SU-DHL-6 (cell line): ENCODE measurements at regions not wholly inside any gene's neighbourhood (a gene's known extent, or its start where the extent isn't known, plus 50 kb on each side); places are given as distances from the start of the nearest gene placed in this dataset.

ENCODE experiments used
- H2AFZ ChIP-seq: fragments of 200-600 bp; sonication (generic); 2 replicates; pipeline ENCODE4 v1.6.1; 2014; ENCODE audit warnings: low read depth, mild to moderate bottlenecking, moderate library complexity, mixed read lengths, antibody characterized with exemption, low read length; ENCODE audit not compliant: severe bottlenecking
- H3F3A ChIP-seq: fragments of 200-600 bp; shearing (Covaris generic); 2 replicates; pipeline ENCODE4 v1.6.0; 2016; ENCODE audit warnings: antibody characterized with exemption, mild to moderate bottlenecking; ENCODE audit not compliant: insufficient read depth
- H3K27ac ChIP-seq: fragments of 200-600 bp; sonication (generic); 2 replicates; pipeline ENCODE4 v1.5.1; 2016; ENCODE audit warnings: low read depth, mild to moderate bottlenecking, low read length, moderate library complexity, mixed read lengths
- H3K27me3 ChIP-seq: fragments of 200-600 bp; sonication (generic), shearing (Covaris generic); 2 replicates; pipeline ENCODE4 v1.6.0; 2014; ENCODE audit warnings: mild to moderate bottlenecking, low read length
- H3K36me3 ChIP-seq: fragments of 200-600 bp; sonication (generic); 2 replicates; pipeline ENCODE4 v1.6.1; 2014; ENCODE audit warnings: mild to moderate bottlenecking, low read length, mixed read lengths
- H3K4me2 ChIP-seq: fragments of 300-600, 200-600 bp; shearing (Covaris generic), sonication (generic); 2 replicates; pipeline ENCODE4 v1.6.0; 2014; ENCODE audit warnings: low read length, low read depth, mild to moderate bottlenecking; ENCODE audit not compliant: poor library complexity, severe bottlenecking
- H3K4me3 ChIP-seq: fragments of 200-600 bp; sonication (generic); 2 replicates; pipeline ENCODE4 v1.5.1; 2014; ENCODE audit warnings: antibody characterized with exemption, low read length, mild to moderate bottlenecking, mixed read lengths; ENCODE audit not compliant: insufficient read depth, poor library complexity, severe bottlenecking
- H3K79me2 ChIP-seq: fragments of 200-600 bp; sonication (generic); 2 replicates; pipeline ENCODE4 v1.6.1; 2014; ENCODE audit warnings: mild to moderate bottlenecking, low read length, moderate library complexity; ENCODE audit not compliant: insufficient read depth
- H3K9ac ChIP-seq: fragments of 200-600 bp; sonication (generic); 2 replicates; pipeline ENCODE4 v1.7.0; 2014; ENCODE audit warnings: mild to moderate bottlenecking, low read length
- H3K9me2 ChIP-seq: fragments of 200-600 bp; sonication (generic); replicated peaks from 2 replicates; pipeline ENCODE4 v1.6.1; 2014; ENCODE audit warnings: low read length; ENCODE audit not compliant: insufficient read depth
- H3K9me3 ChIP-seq: fragments of 200-600 bp; sonication (generic); 2 replicates; pipeline ENCODE4 v1.6.1; 2014; ENCODE audit warnings: low read length, mixed read lengths; ENCODE audit not compliant: insufficient read depth
- H4K20me1 ChIP-seq: fragments of 200-600 bp; sonication (generic); 2 replicates; pipeline ENCODE4 v1.6.1; 2014; ENCODE audit warnings: low read depth, mild to moderate bottlenecking, antibody characterized with exemption, low read length, moderate library complexity, mixed read lengths
- CTCF ChIP-seq: fragments of 200-600 bp; sonication (generic); IDR thresholded peaks from one replicate; pipeline ENCODE4 v1.5.1; 2017; ENCODE audit warnings: antibody characterized with exemption, mild to moderate bottlenecking, low read length, moderate library complexity; ENCODE audit not compliant: insufficient read depth, poor library complexity, severe bottlenecking
- EZH2phosphoT487 ChIP-seq: fragments of 200-600 bp; sonication (generic), shearing (Covaris generic); conservative IDR thresholded peaks from 2 replicates; pipeline ENCODE4 v1.6.1; 2018; ENCODE audit warnings: mild to moderate bottlenecking, antibody characterized with exemption, low read length, moderate library complexity, mixed read lengths

- TF ChIP-seq EZH2phosphoT487 (no peak), CTCF (no peak)
- Histone ChIP-seq H3K9me2 (no peaks in the 10 kb centered on the region), H3K27ac (no peak overlapping the region), H4K20me1 (no peaks in the 10 kb centered on the region), H3K9ac (no peak overlapping the region), H3K27me3 (no peaks in the 10 kb centered on the region), H3K36me3 (no peaks in the 10 kb centered on the region), H3K4me3 (no peak overlapping the region), H3F3A (no peaks in the 10 kb centered on the region), H2AFZ (no peak overlapping the region), H3K79me2 (no peaks in the 10 kb centered on the region), H3K4me2 (no peak overlapping the region), H3K9me3 (peaks cover 8% of the 10 kb centered on the region; the same call in 1 of the 2 replicates)
Measured at GRCh38 chr7:69504733-69505420, 93.4 kb upstream of the AUTS2 start.

GRCh38 chr7:69508736-69509135, 89.5 kb upstream of the AUTS2 start:
- TF ChIP-seq EZH2phosphoT487 (no peak), CTCF (no peak)
- Histone ChIP-seq H3K79me2 (no peaks in the 10 kb centered on the region), H3K9ac (no peak overlapping the region), H2AFZ (no peak overlapping the region), H3K36me3 (no peaks in the 10 kb centered on the region), H3K9me3 (no peaks in the 10 kb centered on the region), H3K4me3 (no peak overlapping the region), H4K20me1 (no peaks in the 10 kb centered on the region), H3K27me3 (no peaks in the 10 kb centered on the region), H3K4me2 (no peak overlapping the region), H3K9me2 (no peaks in the 10 kb centered on the region), H3K27ac (no peak overlapping the region), H3F3A (no peaks in the 10 kb centered on the region)

- no peaks in the 10 kb centered on the region for H3K9me3 ChIP-seq
- no peak overlapping the region for H3K27ac ChIP-seq
- H3K9me2 ChIP-seq: no peaks in the 10 kb centered on the region
- H3F3A ChIP-seq: no peaks in the 10 kb centered on the region
- no peak overlapping the region for H3K4me3 ChIP-seq
- H3K9ac ChIP-seq: no peak overlapping the region
- no peaks in the 10 kb centered on the region for H4K20me1 ChIP-seq
- no peak overlapping the region for H2AFZ ChIP-seq
- H3K27me3 ChIP-seq: no peaks in the 10 kb centered on the region
- H3K4me2 ChIP-seq: no peak overlapping the region
- H3K36me3 ChIP-seq: no peaks in the 10 kb centered on the region
- no peaks in the 10 kb centered on the region for H3K79me2 ChIP-seq
- no peak for TF ChIP-seq CTCF
- no peak for TF ChIP-seq EZH2phosphoT487
Measured at GRCh38 chr7:69510114-69510513, 88.2 kb upstream of the AUTS2 start.
